ENCODE measurements at regions not wholly inside any gene's neighbourhood (a gene's known extent, or its start where the extent isn't known, plus 50 kb on each side); places are given as distances from the start of the nearest gene placed in this dataset.
A peak's percentile ranks its signal among the peaks of the same experiment; 100 is the strongest.

- no peak for DNase-seq (ENCODE audit: low read depth)
- TF ChIP-seq CTCF (conservative IDR thresholded peaks at IDR 0.05; ENCODE audit: control insufficient read depth, insufficient read depth, low read depth, low read length) = no peak
- H3K4me3 ChIP-seq (ENCODE audit: control insufficient read depth, low read depth, low read length) = no peak overlapping the region
Measured at GRCh38 chr1:168842306-168842705, 113.3 kb upstream of the DPT start.

GRCh38 chr1:168842916-168843315 lies 113.9 kb upstream of the DPT start:
- no peak overlapping the region for H3K4me3 ChIP-seq (ENCODE audit: control insufficient read depth, low read depth, low read length)
- DNase-seq (ENCODE audit: low read depth) = no peak
- no peak for TF ChIP-seq CTCF (conservative IDR thresholded peaks at IDR 0.05; ENCODE audit: control insufficient read depth, insufficient read depth, low read depth, low read length)

- no peak overlapping the region for H3K4me3 ChIP-seq (ENCODE audit: control insufficient read depth, low read depth, low read length)
- DNase-seq (ENCODE audit: low read depth) = peak; percentile 10
- TF ChIP-seq CTCF (conservative IDR thresholded peaks at IDR 0.05; ENCODE audit: control insufficient read depth, insufficient read depth, low read depth, low read length) = no peak
Measured at GRCh38 chr1:168843401-168843800, 114.4 kb upstream of the DPT start.

- DNase-seq (ENCODE audit: low read depth) = no peak
- H3K4me3 ChIP-seq (ENCODE audit: control insufficient read depth, low read depth, low read length) = no peak overlapping the region
- TF ChIP-seq CTCF (conservative IDR thresholded peaks at IDR 0.05; ENCODE audit: control insufficient read depth, insufficient read depth, low read depth, low read length) = no peak
Measured at GRCh38 chr1:168843950-168844349, 114.9 kb upstream of the DPT start.

- no peak for DNase-seq (ENCODE audit: low read depth)
- H3K4me3 ChIP-seq (ENCODE audit: control insufficient read depth, low read depth, low read length) = no peak overlapping the region
- TF ChIP-seq CTCF (conservative IDR thresholded peaks at IDR 0.05; ENCODE audit: control insufficient read depth, insufficient read depth, low read depth, low read length) = no peak
Measured at GRCh38 chr1:168845140-168845539, 116.1 kb upstream of the DPT start.

- H3K4me3 ChIP-seq (ENCODE audit: control insufficient read depth, low read depth, low read length) = no peak overlapping the region
- no peak for TF ChIP-seq CTCF (conservative IDR thresholded peaks at IDR 0.05; ENCODE audit: control insufficient read depth, insufficient read depth, low read depth, low read length)
- no peak for DNase-seq (ENCODE audit: low read depth)
Measured at GRCh38 chr1:168848051-168848450, 119.0 kb upstream of the DPT start.

GRCh38 chr1:168861421-168862004 lies 132.5 kb upstream of the DPT start:
- no peak overlapping the region for H3K4me3 ChIP-seq (ENCODE audit: control insufficient read depth, low read depth, low read length)
- DNase-seq (ENCODE audit: low read depth) = no peak
- no peak for TF ChIP-seq CTCF (conservative IDR thresholded peaks at IDR 0.05; ENCODE audit: control insufficient read depth, insufficient read depth, low read depth, low read length)
